ENCODE measurements at regions not wholly inside any gene's neighbourhood (a gene's known extent, or its start where the extent isn't known, plus 50 kb on each side); places are given as distances from the start of the nearest gene placed in this dataset.

DNA sequence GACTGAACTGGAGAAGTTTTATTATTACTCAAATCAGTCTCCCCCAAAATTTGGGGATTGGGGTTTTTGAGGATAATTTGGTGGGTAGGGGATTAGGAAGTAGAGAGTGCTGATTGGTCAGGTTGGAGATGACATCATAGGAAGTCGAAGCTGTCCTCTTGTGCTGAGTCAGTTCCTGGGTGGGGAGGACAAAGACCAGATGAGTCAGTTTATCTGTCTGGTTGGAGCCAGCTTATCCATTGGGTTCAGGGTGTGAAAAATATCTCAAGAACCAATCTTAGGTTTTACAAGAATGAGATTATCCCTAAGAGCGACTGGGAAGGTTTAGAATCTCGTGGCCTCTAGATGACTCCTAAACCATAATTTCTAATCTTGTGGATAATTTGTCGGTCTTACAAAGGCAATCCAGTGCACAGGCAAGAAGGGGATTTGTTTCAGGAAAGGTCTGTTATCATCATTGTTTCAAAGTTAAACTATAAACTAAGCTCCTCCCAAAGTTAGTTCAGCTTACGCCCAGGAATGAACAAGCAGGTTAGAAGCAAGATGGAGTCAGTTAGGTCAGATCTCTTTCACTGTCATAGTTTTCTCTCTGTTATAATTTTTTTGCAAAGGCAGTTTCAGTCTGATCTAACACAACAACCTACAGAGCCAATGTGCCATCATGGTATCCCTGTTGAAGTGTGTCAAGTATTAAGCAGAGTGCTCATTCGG lies 274.5 kb downstream of the SLC7A11 start:
- no peak overlapping the region for H3K4me3 ChIP-seq (ENCODE audit: low read depth, low read length)
- ChIA-PET POLR2A (no interaction called here), CTCF (interaction anchor here (0.5 kb wide), 1 partner anchor 551 kb away, joined by 3 read pairs; no protein-coding TSS in a partner anchor)
- TF ChIP-seq, protein P1, sequence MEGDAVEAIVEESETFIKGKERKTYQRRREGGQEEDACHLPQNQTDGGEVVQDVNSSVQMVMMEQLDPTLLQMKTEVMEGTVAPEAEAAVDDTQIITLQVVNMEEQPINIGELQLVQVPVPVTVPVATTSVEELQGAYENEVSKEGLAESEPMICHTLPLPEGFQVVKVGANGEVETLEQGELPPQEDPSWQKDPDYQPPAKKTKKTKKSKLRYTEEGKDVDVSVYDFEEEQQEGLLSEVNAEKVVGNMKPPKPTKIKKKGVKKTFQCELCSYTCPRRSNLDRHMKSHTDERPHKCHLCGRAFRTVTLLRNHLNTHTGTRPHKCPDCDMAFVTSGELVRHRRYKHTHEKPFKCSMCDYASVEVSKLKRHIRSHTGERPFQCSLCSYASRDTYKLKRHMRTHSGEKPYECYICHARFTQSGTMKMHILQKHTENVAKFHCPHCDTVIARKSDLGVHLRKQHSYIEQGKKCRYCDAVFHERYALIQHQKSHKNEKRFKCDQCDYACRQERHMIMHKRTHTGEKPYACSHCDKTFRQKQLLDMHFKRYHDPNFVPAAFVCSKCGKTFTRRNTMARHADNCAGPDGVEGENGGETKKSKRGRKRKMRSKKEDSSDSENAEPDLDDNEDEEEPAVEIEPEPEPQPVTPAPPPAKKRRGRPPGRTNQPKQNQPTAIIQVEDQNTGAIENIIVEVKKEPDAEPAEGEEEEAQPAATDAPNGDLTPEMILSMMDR (IDR thresholded peaks at IDR 0.05; ENCODE audit: low read depth, low read length), result no peak
- H3K27ac ChIP-seq (ENCODE audit: low read depth, low read length), result no peak overlapping the region
- DNase-seq (ENCODE audit: low read depth, low spot score), result no peak
- H3K9me3 ChIP-seq (ENCODE audit: control insufficient read depth, insufficient read depth, low read length), result no peaks in the 10 kb centered on the region
- no peaks in the 10 kb centered on the region for H3K27me3 ChIP-seq (ENCODE audit: control insufficient read depth, insufficient read depth, low read length)

DNA sequence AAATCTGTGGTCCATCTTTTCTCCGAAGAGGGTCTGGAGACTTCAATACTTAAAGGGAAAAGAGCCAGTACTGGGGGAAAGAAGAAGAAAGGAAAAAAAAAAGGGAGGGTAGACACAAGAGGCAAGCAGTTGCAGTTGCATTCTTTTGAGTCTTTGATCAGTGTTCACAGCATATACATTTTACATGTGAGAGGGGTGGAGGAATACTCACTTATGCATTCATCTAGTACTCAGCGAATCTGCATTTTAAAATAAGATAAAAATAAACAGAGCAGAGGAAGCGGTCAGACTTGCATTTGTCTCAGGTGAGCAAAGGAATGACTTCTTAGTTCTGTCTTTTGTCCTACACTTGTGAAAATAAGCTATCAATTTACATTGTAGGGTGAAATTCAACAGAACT lies 275.6 kb downstream of the SLC7A11 start:
- CTCF ChIA-PET, result no interaction called here
- POLR2A ChIA-PET, result no interaction called here
- H3K4me3 ChIP-seq (ENCODE audit: low read depth, low read length), result no peak overlapping the region
- no peak for DNase-seq (ENCODE audit: low read depth, low spot score)
- H3K27me3 ChIP-seq (ENCODE audit: control insufficient read depth, insufficient read depth, low read length), result no peaks in the 10 kb centered on the region
- no peak overlapping the region for H3K27ac ChIP-seq (ENCODE audit: low read depth, low read length)
- no peaks in the 10 kb centered on the region for H3K9me3 ChIP-seq (ENCODE audit: control insufficient read depth, insufficient read depth, low read length)
- TF ChIP-seq, protein P1 (IDR thresholded peaks at IDR 0.05; ENCODE audit: low read depth, low read length), result no peak

DNA sequence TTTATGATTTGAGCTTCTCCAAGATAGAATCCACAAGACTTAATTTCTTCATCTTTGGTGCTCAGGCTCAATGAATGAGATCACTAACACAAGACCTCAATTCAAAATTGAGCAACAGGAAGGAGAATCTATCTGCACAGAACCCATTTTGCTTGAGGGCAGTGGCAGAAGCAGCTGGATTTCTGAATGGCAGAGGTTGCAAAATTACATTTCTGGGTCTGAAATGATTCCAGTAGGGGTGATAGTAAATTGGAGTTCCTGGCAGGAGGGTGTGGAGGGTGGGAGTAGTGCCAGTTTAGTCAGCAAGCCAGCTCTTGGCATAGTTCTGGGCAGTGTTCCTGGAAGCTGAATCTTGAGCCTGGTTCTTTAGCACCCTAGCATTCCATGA lies 281.1 kb downstream of the SLC7A11 start:
- TF ChIP-seq, protein P1 (IDR thresholded peaks at IDR 0.05; ENCODE audit: low read depth, low read length), result no peak
- Histone ChIP-seq H3K27ac (ENCODE audit: low read depth, low read length) (peak overlapping the region; percentile 54), H3K4me3 (ENCODE audit: low read depth, low read length) (no peak overlapping the region), H3K27me3 (ENCODE audit: control insufficient read depth, insufficient read depth, low read length) (no peaks in the 10 kb centered on the region), H3K9me3 (ENCODE audit: control insufficient read depth, insufficient read depth, low read length) (no peaks in the 10 kb centered on the region)
- ChIA-PET CTCF (no interaction called here), POLR2A (interaction anchor here (1.2 kb wide), 1 partner anchor 8 kb away, joined by 3 read pairs; no protein-coding TSS in a partner anchor)
- peak; percentile 24 for DNase-seq (ENCODE audit: low read depth, low spot score)

DNA sequence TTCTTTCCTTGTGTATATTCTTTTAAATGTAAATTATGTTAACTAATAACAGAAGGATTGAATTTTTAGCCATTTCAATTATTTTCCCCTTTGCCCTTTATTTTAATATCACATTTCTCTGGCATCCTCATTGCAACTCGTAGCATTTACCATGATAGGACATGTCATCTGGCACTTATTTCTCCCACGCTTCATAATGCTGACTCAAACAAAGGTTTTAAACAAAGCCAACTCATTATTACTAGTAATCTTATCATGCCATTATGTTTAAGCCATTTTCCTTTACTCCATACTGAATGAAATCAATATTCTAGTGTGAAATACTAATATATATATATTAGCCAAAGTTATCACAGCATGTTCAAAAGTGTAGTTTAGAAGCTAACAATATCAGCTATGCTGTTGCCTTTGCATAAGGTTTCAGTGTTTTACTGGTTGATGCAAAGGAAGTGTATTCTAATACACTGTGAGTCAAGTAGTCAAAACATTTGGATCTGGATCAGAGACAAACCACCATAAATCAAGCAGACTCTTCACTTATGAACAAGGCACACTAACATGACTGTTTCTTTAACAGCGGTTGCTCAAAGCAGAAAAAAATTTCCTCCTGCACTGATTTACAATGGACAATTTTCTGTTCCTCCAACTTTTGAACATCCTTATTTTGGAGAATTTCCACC lies 281.6 kb downstream of the SLC7A11 start:
- H3K4me3 ChIP-seq (ENCODE audit: low read depth, low read length), result no peak overlapping the region
- POLR2A ChIA-PET, result interaction anchor here (1.2 kb wide), 1 partner anchor 9 kb away, joined by 3 read pairs; no protein-coding TSS in a partner anchor
- H3K27ac ChIP-seq (ENCODE audit: low read depth, low read length), result no peak overlapping the region
- TF ChIP-seq, protein P1 (IDR thresholded peaks at IDR 0.05; ENCODE audit: low read depth, low read length), result no peak
- no peaks in the 10 kb centered on the region for H3K9me3 ChIP-seq (ENCODE audit: control insufficient read depth, insufficient read depth, low read length)
- CTCF ChIA-PET, result interaction anchor here (0.9 kb wide), 1 partner anchor 71 kb away, joined by 3 read pairs; no protein-coding TSS in a partner anchor
- DNase-seq (ENCODE audit: low read depth, low spot score), result peak; percentile 54
- no peaks in the 10 kb centered on the region for H3K27me3 ChIP-seq (ENCODE audit: control insufficient read depth, insufficient read depth, low read length)

DNA sequence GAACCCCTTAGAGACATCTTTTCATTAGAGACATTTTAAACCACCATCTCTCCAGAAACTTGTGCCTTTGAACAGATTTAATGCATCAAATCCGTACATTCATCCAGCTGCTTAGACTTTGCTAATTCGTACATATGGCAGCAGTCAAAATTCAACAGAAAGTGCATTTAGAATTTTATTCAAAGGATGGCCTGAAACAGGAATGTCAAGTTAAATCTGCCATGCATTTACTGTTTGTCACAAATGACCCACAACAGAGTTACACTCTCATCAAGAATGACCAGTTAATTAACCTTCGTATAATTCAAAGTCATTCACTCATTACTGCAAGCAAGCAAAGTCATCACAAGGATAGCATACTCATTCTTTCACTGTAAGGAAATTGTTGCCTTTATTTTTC lies 284.3 kb downstream of the SLC7A11 start:
- TF ChIP-seq, protein P1 (IDR thresholded peaks at IDR 0.05; ENCODE audit: low read depth, low read length), result no peak
- no peak overlapping the region for H3K4me3 ChIP-seq (ENCODE audit: low read depth, low read length)
- no peak for DNase-seq (ENCODE audit: low read depth, low spot score)
- ChIA-PET POLR2A (no interaction called here), CTCF (no interaction called here)
- no peaks in the 10 kb centered on the region for H3K9me3 ChIP-seq (ENCODE audit: control insufficient read depth, insufficient read depth, low read length)
- H3K27me3 ChIP-seq (ENCODE audit: control insufficient read depth, insufficient read depth, low read length), result no peaks in the 10 kb centered on the region
- no peak overlapping the region for H3K27ac ChIP-seq (ENCODE audit: low read depth, low read length)
